C4-2B (cell line): ENCODE measurements at regions not wholly inside any gene's neighbourhood (a gene's known extent, or its start where the extent isn't known, plus 50 kb on each side); places are given as distances from the start of the nearest gene placed in this dataset.

ENCODE experiments used
- CTCF ChIP-seq: fragments of 450-650 bp; conservative IDR thresholded peaks from 2 replicates; pipeline ENCODE4 v1.5.1; 2017; ENCODE audit warnings: mild to moderate bottlenecking
- ZFX ChIP-seq: fragments of 450-650 bp; IDR thresholded peaks from 2 replicates; pipeline ENCODE4 v1.6.1; 2017

- TF ChIP-seq CTCF: no peak
- TF ChIP-seq ZFX: no peak
Observed at GRCh38 chr15:48032911-48033310, 87.9 kb upstream of the SLC24A5 start.
